ENCODE measurements at regions not wholly inside any gene's neighbourhood (a gene's known extent, or its start where the extent isn't known, plus 50 kb on each side); places are given as distances from the start of the nearest gene placed in this dataset.

GRCh38 chr14:62409169-62409568 lies 636.1 kb downstream of the KCNH5 start:
- DNase-seq (ENCODE audit: low read depth in 1 of 2, low spot score in 1 of 2): no peak
- TF ChIP-seq JUND (IDR thresholded peaks at IDR 0.05; ENCODE audit: low read depth): no peak
- in situ Hi-C loops (cut with HindIII; ENCODE audit: low pct_unique_long_range_greater_than_20kb, low sequenced_read_pairs): no loop called here

GRCh38 chr14:62409626-62410300 lies 635.5 kb downstream of the KCNH5 start:
- no peak for TF ChIP-seq JUND (IDR thresholded peaks at IDR 0.05; ENCODE audit: low read depth)
- in situ Hi-C loops (cut with HindIII; ENCODE audit: low pct_unique_long_range_greater_than_20kb, low sequenced_read_pairs): no loop called here
- DNase-seq (ENCODE audit: low read depth in 1 of 2, low spot score in 1 of 2): no peak

GRCh38 chr14:62420847-62421246 lies 624.4 kb downstream of the KCNH5 start:
- in situ Hi-C loops (cut with HindIII; ENCODE audit: low pct_unique_long_range_greater_than_20kb, low sequenced_read_pairs): no loop called here
- TF ChIP-seq JUND (IDR thresholded peaks at IDR 0.05; ENCODE audit: low read depth): no peak

GRCh38 chr14:62428429-62429203 lies 616.6 kb downstream of the KCNH5 start:
- no peak for TF ChIP-seq JUND (IDR thresholded peaks at IDR 0.05; ENCODE audit: low read depth)
- in situ Hi-C loops (cut with HindIII; ENCODE audit: low pct_unique_long_range_greater_than_20kb, low sequenced_read_pairs): no loop called here
- no peak for DNase-seq (ENCODE audit: low read depth in 1 of 2, low spot score in 1 of 2)

More at GRCh38 chr14:62420847-62421246, 624.4 kb downstream of the KCNH5 start:
- DNase-seq (ENCODE audit: low read depth in 1 of 2, low spot score in 1 of 2): peak; percentile 11 to 19

- in situ Hi-C loops (cut with HindIII; ENCODE audit: low pct_unique_long_range_greater_than_20kb, low sequenced_read_pairs): no loop called here
- TF ChIP-seq JUND (IDR thresholded peaks at IDR 0.05; ENCODE audit: low read depth): no peak
- no peak for DNase-seq (ENCODE audit: low read depth in 1 of 2, low spot score in 1 of 2)
Measured at GRCh38 chr14:62429683-62430082, 615.6 kb downstream of the KCNH5 start.

GRCh38 chr14:62431496-62431895 lies 613.8 kb downstream of the KCNH5 start:
- in situ Hi-C loops (cut with HindIII; ENCODE audit: low pct_unique_long_range_greater_than_20kb, low sequenced_read_pairs): no loop called here
- TF ChIP-seq JUND (IDR thresholded peaks at IDR 0.05; ENCODE audit: low read depth): no peak
- DNase-seq (ENCODE audit: low read depth in 1 of 2, low spot score in 1 of 2): no peak

- in situ Hi-C loops (cut with HindIII; ENCODE audit: low pct_unique_long_range_greater_than_20kb, low sequenced_read_pairs): no loop called here
- DNase-seq (ENCODE audit: low read depth in 1 of 2, low spot score in 1 of 2): no peak
- no peak for TF ChIP-seq JUND (IDR thresholded peaks at IDR 0.05; ENCODE audit: low read depth)
Measured at GRCh38 chr14:62432955-62433354, 612.3 kb downstream of the KCNH5 start.

- TF ChIP-seq JUND (IDR thresholded peaks at IDR 0.05; ENCODE audit: low read depth): no peak
- in situ Hi-C loops (cut with HindIII; ENCODE audit: low pct_unique_long_range_greater_than_20kb, low sequenced_read_pairs): no loop called here
- DNase-seq (ENCODE audit: low read depth in 1 of 2, low spot score in 1 of 2): no peak
Measured at GRCh38 chr14:62436261-62436660, 609.0 kb downstream of the KCNH5 start.

- in situ Hi-C loops (cut with HindIII; ENCODE audit: low pct_unique_long_range_greater_than_20kb, low sequenced_read_pairs): no loop called here
- DNase-seq (ENCODE audit: low read depth in 1 of 2, low spot score in 1 of 2): no peak
- TF ChIP-seq JUND (IDR thresholded peaks at IDR 0.05; ENCODE audit: low read depth): no peak
Measured at GRCh38 chr14:62439210-62439609, 606.0 kb downstream of the KCNH5 start.

GRCh38 chr14:62443796-62444195 lies 601.5 kb downstream of the KCNH5 start:
- no peak for TF ChIP-seq JUND (IDR thresholded peaks at IDR 0.05; ENCODE audit: low read depth)
- in situ Hi-C loops (cut with HindIII; ENCODE audit: low pct_unique_long_range_greater_than_20kb, low sequenced_read_pairs): no loop called here
- DNase-seq (ENCODE audit: low read depth in 1 of 2, low spot score in 1 of 2): no peak

GRCh38 chr14:62445570-62445969 lies 599.7 kb downstream of the KCNH5 start:
- no peak for TF ChIP-seq JUND (IDR thresholded peaks at IDR 0.05; ENCODE audit: low read depth)
- DNase-seq (ENCODE audit: low read depth in 1 of 2, low spot score in 1 of 2): no peak
- in situ Hi-C loops (cut with HindIII; ENCODE audit: low pct_unique_long_range_greater_than_20kb, low sequenced_read_pairs): no loop called here

GRCh38 chr14:62451221-62451620 lies 594.0 kb downstream of the KCNH5 start:
- TF ChIP-seq JUND (IDR thresholded peaks at IDR 0.05; ENCODE audit: low read depth): no peak
- DNase-seq (ENCODE audit: low read depth in 1 of 2, low spot score in 1 of 2): peak in 1 of 2 experiments; percentile 52
- in situ Hi-C loops (cut with HindIII; ENCODE audit: low pct_unique_long_range_greater_than_20kb, low sequenced_read_pairs): no loop called here

GRCh38 chr14:62453226-62453625 lies 592.0 kb downstream of the KCNH5 start:
- no peak for DNase-seq (ENCODE audit: low read depth in 1 of 2, low spot score in 1 of 2)
- in situ Hi-C loops (cut with HindIII; ENCODE audit: low pct_unique_long_range_greater_than_20kb, low sequenced_read_pairs): no loop called here
- TF ChIP-seq JUND (IDR thresholded peaks at IDR 0.05; ENCODE audit: low read depth): no peak
